ENCODE measurements at regions not wholly inside any gene's neighbourhood (a gene's known extent, or its start where the extent isn't known, plus 50 kb on each side); places are given as distances from the start of the nearest gene placed in this dataset.

DNA sequence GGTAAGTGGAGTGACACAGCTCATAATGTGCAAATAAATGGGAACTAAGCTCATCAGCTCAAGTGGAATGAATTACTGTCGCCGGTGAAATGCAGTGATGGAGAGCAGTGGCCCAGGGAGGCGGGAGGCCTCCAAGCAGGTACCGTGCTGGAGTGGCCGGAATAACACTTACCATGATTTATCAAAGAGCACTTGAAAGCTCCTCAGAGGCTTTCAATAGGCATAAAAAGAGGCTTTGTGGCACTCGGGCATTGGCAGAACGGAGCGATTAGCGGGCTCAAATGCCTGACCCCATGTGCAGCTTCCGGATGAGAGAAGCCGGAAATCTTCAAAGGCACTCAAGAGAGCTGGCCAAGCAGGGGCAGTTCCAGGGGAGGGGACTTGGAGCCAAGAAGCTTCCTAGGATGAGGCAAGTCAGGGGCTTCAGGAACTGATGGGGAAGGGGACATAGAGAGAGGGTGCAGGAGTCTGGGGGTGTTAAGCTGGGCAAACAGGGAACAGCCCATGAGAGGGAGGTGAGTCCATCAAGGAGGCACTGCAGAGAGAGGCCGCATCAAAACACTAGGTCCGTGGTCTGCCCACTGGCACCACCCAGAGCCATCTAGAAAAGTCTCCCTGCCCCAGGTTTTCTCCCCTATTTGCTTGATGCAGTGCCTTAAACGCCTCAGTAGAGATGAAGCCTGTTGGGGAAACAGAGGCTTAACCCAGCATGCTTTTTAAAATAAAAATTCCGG is 144.0 kb upstream of the IRX6 start:
- Histone ChIP-seq H3K27ac (ENCODE audit: low read depth, low read length) (no peak overlapping the region), H3K4me1 (ENCODE audit: control insufficient read depth, insufficient read depth, low read length) (peaks cover 14% of the 10 kb centered on the region), H3K4me3 (ENCODE audit: low read length) (no peak overlapping the region), H3K36me3 (ENCODE audit: control insufficient read depth, insufficient read depth, low read length) (no peaks in the 10 kb centered on the region), H3K9ac (ENCODE audit: extremely low read depth, low read length, poor library complexity, severe bottlenecking) (no peak overlapping the region), H3K9me3 (ENCODE audit: control insufficient read depth, low read length) (no peaks in the 10 kb centered on the region), H3K27me3 (ENCODE audit: control insufficient read depth, insufficient read depth, low read length, poor library complexity, severe bottlenecking) (no peaks in the 10 kb centered on the region)
- H3K36me3 Mint-ChIP-seq (ENCODE audit: low read depth): no peaks in the 10 kb centered on the region
- no peak overlapping the region for H3K27ac Mint-ChIP-seq
- 87 to 92% methylated on average over 14 to 15 of the region's 15 CpGs for WGBS, 2 experiments (ENCODE audit: insufficient coverage in 1 of 2, insufficient read length in 1 of 2)
- no peak for DNase-seq
- peaks cover 2% of the 10 kb centered on the region for H3K9me3 Mint-ChIP-seq
- H3K4me3 Mint-ChIP-seq: no peak overlapping the region
- peaks cover 10% of the 10 kb centered on the region for H3K27me3 Mint-ChIP-seq (ENCODE audit: insufficient read depth)
- peaks cover 23% of the 10 kb centered on the region for H3K4me1 Mint-ChIP-seq
- TF ChIP-seq, protein P1, sequence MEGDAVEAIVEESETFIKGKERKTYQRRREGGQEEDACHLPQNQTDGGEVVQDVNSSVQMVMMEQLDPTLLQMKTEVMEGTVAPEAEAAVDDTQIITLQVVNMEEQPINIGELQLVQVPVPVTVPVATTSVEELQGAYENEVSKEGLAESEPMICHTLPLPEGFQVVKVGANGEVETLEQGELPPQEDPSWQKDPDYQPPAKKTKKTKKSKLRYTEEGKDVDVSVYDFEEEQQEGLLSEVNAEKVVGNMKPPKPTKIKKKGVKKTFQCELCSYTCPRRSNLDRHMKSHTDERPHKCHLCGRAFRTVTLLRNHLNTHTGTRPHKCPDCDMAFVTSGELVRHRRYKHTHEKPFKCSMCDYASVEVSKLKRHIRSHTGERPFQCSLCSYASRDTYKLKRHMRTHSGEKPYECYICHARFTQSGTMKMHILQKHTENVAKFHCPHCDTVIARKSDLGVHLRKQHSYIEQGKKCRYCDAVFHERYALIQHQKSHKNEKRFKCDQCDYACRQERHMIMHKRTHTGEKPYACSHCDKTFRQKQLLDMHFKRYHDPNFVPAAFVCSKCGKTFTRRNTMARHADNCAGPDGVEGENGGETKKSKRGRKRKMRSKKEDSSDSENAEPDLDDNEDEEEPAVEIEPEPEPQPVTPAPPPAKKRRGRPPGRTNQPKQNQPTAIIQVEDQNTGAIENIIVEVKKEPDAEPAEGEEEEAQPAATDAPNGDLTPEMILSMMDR (conservative IDR thresholded peaks at IDR 0.05): no peak

DNA sequence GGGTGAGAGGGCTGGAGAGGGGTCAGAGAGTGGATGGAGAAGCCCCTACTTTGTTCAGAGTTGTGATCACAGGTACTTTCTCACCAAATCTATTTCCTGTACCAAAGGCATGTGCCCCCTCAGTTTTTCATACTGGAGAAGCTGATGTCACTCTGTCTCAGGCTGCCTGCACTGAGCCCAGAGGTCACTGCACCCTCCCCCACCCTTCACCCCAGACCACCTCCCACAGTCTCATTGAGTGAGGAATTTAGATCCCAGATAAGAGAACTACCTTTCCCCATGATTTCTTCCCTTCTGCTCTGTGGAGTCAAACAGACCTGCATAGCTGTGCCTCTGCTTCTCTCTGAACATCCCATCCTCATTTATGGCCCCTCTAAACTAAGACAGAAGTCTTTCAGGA is 140.0 kb upstream of the IRX6 start:
- no peaks in the 10 kb centered on the region for H3K9me3 ChIP-seq (ENCODE audit: control insufficient read depth, low read length)
- H3K4me3 ChIP-seq (ENCODE audit: low read length): peak overlapping the region; percentile 59
- Mint-ChIP-seq H3K9me3 (no peaks in the 10 kb centered on the region), H3K4me1 (peaks cover 39% of the 10 kb centered on the region), H3K4me3 (no peak overlapping the region), H3K27me3 (ENCODE audit: insufficient read depth) (peaks cover 5% of the 10 kb centered on the region), H3K36me3 (ENCODE audit: low read depth) (no peaks in the 10 kb centered on the region), H3K27ac (peak overlapping the region; percentile 24)
- TF ChIP-seq, protein P1 (conservative IDR thresholded peaks at IDR 0.05): no peak
- no peak overlapping the region for H3K9ac ChIP-seq (ENCODE audit: extremely low read depth, low read length, poor library complexity, severe bottlenecking)
- peak; percentile 70 for DNase-seq
- no peaks in the 10 kb centered on the region for H3K27me3 ChIP-seq (ENCODE audit: control insufficient read depth, insufficient read depth, low read length, poor library complexity, severe bottlenecking)
- no peaks in the 10 kb centered on the region for H3K36me3 ChIP-seq (ENCODE audit: control insufficient read depth, insufficient read depth, low read length)
- H3K4me1 ChIP-seq (ENCODE audit: control insufficient read depth, insufficient read depth, low read length): peaks cover 14% of the 10 kb centered on the region
- H3K27ac ChIP-seq (ENCODE audit: low read depth, low read length): no peak overlapping the region

DNA sequence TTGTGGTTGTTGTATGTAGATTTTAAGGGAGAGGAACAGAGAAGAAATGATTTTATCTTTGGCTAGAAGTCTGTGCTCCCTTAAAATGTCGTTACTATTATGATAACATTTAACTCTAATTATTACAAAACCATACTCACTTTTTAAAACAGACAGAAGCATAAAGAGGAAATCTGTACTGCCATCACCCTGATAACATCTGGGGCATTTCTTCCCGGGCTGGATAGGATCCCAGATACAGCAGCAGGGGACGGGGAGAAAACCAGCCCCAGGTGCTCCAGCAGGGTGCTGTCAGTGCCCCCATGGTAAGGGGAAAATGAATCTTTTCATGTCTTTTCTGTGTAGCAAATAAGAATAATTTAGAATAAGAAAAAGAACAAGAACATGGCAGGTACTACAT is 139.4 kb upstream of the IRX6 start:
- Mint-ChIP-seq H3K4me1 (peaks cover 45% of the 10 kb centered on the region), H3K27ac (no peak overlapping the region)

More for the DNA sequence above, 139.4 kb upstream of the IRX6 start:
- Mint-ChIP-seq H3K27me3 (ENCODE audit: insufficient read depth) (peaks cover 5% of the 10 kb centered on the region), H3K36me3 (ENCODE audit: low read depth) (no peaks in the 10 kb centered on the region), H3K4me3 (no peak overlapping the region), H3K9me3 (no peaks in the 10 kb centered on the region)
- Histone ChIP-seq H3K27ac (ENCODE audit: low read depth, low read length) (no peak overlapping the region), H3K27me3 (ENCODE audit: control insufficient read depth, insufficient read depth, low read length, poor library complexity, severe bottlenecking) (no peaks in the 10 kb centered on the region), H3K4me1 (ENCODE audit: control insufficient read depth, insufficient read depth, low read length) (peaks cover 14% of the 10 kb centered on the region), H3K9ac (ENCODE audit: extremely low read depth, low read length, poor library complexity, severe bottlenecking) (no peak overlapping the region), H3K36me3 (ENCODE audit: control insufficient read depth, insufficient read depth, low read length) (no peaks in the 10 kb centered on the region), H3K4me3 (ENCODE audit: low read length) (peak overlapping the region; percentile 59), H3K9me3 (ENCODE audit: control insufficient read depth, low read length) (no peaks in the 10 kb centered on the region)
- TF ChIP-seq, protein P1 (conservative IDR thresholded peaks at IDR 0.05): no peak
- DNase-seq: no peak
- WGBS, 2 experiments (ENCODE audit: insufficient coverage in 1 of 2, insufficient read length in 1 of 2): 80% methylated on average over 3 of the region's 3 CpGs; no CpG with 5 or more reads in 1 of the 2 experiments
